HCEC 1CT (cell line): ENCODE measurements at regions not wholly inside any gene's neighbourhood (a gene's known extent, or its start where the extent isn't known, plus 50 kb on each side); places are given as distances from the start of the nearest gene placed in this dataset.
"Not testable (repeated sequence)": the region's sequence is repeated elsewhere in the genome, so short reads cannot be mapped to it uniquely, and the experiment has no call there.

ENCODE experiments used
- DNase-seq: peaks from one replicate; pipeline ENCODE4 v3.0.0-alpha.2; 2017

DNA sequence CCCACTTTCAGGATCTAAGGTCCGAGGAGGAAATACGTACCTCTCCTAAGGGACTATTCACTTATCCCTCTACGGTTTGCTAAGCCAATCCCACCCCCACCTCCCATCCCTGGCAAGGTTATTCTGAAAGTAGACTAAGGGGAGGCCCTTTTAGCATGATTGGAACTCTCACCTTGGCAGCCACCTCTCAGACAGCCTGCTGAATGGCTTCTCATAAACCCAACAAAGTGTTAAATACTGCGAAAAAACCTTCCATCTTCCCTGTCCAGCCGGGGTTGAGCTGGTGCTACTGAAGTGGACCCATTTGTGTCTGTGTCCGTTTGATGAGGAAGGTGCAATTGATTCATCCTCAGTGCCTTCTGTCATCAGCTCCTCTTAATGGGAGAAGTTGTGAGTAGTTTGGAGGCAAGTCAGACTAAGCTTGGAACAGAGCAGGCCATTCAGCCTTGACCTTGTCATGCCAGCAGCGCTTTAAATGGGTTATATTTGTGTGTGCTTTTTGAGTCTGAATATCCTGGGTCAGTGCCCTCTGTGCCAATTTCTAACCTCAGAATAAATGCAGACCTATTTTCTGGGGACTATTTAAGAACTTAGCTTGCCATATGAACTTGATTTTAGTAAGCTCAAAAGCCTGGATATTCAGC lies 476.3 kb upstream of the ZNF608 start:
- DNase-seq, result no peak

GRCh38 chr5:125225424-125225823 lies 479.0 kb upstream of the ZNF608 start:
- no peak for DNase-seq

- no peak for DNase-seq
Observed at GRCh38 chr5:125226825-125227224, 480.4 kb upstream of the ZNF608 start.

DNA sequence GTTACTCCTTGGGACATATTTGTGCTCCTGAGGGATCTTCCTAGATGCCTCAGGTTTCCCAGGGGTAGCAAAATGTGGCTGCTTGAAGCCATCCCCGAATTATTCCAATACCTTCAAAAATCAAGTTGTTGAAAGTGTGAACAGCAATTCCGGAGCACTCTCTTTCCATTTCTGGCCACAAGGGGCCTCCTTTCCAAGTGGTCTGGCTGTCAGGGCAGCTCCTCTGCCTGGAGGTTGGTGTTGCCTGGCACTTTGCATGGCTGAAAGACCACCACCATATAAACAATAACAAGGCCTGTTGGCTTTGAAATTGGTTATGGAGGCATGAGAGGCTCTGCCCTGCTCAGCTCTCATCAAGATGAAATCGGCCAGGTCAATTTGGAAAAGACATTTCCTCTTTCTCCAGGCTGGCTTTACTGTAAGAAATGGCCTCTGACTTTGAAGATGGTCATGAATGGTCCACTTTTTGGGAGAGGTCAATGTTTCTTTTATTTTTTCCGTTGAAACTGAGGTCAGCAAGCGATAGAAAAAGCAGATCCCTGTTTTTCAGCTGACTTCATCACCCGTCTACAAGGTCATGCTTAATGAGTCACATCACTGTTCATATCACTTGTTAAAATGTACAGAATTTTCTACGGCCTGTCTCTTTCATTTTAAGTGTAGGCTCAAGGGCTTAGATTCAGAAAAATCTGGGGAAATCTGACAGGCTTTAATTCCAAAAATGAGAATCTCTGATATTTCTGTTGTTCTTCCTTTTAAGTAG lies 481.1 kb upstream of the ZNF608 start:
- DNase-seq, result peak; percentile 26

GRCh38 chr5:125228363-125229070 lies 482.1 kb upstream of the ZNF608 start:
- DNase-seq, result no peak

DNA sequence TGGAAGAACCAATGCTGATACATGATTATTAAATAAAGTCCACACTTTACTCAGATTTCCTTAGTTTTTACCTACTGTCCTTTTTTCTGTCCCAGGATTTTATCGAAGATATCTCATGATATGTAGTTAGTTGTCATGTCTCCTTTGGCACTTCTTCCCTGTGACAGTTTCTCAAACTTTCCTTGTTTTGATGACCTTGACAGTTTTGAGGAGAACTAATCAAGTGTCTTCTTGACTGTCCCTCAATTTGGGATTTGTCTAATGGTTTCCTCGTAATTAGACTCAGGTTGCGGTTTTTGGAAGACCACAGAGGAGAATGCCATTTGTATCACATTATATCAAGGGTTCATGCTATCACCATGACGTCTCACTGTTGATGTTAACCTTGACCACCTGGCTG lies 483.1 kb upstream of the ZNF608 start:
- no peak for DNase-seq

GRCh38 chr5:125232779-125233230 lies 486.4 kb upstream of the ZNF608 start:
- DNase-seq, result peak; percentile 74

- DNase-seq, result no peak
Observed at GRCh38 chr5:125233944-125234343, 487.5 kb upstream of the ZNF608 start.

- DNase-seq, result no peak
Observed at GRCh38 chr5:125236007-125236406, 489.6 kb upstream of the ZNF608 start.

DNA sequence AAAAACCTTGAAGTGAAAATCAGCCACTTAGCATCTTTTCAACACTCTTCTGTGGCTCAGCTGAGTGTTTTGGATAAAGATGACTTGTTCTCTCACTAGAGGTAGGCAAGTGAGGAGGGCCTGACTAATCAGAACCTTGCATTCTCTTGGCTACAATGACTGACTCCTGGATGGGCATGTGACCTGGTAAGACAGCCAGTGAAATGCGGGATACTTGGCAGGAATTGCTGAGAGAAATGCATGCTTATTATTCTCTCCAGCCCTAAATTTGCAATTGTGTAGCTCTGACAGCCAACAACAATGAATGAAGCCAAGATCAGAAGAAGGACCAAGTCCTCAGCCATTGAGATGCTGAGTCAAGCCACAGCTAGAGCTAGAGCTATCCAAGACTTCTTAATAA lies 490.5 kb upstream of the ZNF608 start:
- DNase-seq, result no peak

DNA sequence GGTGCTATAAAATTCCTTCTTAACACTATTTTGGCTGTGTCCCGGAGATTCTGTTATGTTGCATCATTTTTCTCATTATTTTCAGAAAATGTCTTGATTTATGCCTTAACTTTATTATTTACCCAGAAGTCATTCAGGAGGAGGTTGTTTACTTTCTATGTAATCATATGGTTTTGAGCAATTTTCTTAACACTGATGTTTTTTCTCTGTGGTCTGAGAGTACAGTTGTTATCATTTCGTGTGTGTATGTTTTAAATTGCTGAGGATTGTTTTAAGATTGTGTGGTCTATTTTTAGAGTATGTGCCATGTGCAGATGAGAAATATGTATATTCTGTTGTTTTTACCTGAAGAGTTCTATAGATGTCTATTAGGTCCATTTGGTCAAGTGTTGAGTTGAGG lies 498.1 kb upstream of the ZNF608 start:
- no peak for DNase-seq

GRCh38 chr5:125245216-125245615 lies 498.8 kb upstream of the ZNF608 start:
- no peak for DNase-seq

GRCh38 chr5:125249400-125249799 lies 503.0 kb upstream of the ZNF608 start:
- no peak for DNase-seq

DNA sequence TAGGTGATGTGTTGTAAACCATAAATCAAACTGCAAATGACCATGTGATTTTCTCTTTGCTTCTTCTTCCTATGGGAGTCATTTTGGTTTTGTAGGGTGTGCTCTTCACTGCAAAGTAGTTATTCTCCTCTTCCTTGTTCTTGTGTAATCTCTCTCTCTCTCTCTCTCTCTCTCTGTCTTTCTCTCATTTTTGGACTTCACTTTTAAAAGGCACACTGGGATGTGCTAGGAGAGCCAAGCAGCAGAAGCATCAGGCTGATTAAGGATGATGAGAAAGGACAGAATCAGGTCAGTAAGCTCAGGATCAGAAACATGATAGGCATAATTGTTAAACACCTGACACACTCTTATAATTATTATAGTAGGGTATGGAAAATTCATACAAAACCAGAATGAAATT lies 505.3 kb upstream of the ZNF608 start:
- peak; percentile 58 for DNase-seq

DNA sequence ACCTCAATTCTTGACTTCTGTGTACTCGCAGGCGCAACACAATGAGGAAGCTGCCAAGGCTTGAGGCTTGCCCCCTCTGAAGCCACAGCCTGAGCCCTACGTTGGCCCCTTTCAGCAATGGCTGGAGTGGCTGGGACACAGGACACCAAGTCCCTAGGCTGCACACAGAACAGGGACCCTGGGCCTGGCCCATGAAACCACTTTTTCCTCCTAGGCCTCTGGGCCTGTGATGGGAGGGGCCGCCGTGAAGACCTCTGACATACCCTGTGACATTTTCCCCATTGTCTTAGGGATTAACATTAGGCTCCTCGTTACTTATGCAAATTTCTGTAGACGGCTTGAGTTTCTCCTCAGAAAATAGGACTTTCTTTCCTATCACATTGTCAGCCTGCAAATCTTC lies 507.2 kb upstream of the ZNF608 start:
- DNase-seq, result not testable (repeated sequence)

DNA sequence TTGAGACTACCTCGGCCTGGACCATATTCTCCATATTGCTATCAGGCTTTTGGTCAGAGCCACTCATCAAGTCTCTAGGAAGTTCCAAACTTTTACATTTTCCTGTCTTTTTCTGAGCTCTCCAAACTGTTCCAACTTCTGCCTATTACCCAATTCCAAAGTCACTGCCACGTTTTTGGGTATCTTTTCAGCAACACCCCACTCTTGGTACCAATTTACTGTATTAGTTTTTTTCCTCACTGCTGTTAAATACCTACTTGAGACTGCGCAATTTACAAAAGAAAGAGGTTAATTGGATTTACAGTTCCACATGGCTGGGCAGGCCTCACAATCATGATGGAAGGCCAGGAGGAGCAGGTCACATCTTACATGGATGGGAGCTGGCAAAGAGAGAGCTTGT lies 507.8 kb upstream of the ZNF608 start:
- DNase-seq, result no peak

GRCh38 chr5:125256296-125256695 lies 509.9 kb upstream of the ZNF608 start:
- no peak for DNase-seq

DNA sequence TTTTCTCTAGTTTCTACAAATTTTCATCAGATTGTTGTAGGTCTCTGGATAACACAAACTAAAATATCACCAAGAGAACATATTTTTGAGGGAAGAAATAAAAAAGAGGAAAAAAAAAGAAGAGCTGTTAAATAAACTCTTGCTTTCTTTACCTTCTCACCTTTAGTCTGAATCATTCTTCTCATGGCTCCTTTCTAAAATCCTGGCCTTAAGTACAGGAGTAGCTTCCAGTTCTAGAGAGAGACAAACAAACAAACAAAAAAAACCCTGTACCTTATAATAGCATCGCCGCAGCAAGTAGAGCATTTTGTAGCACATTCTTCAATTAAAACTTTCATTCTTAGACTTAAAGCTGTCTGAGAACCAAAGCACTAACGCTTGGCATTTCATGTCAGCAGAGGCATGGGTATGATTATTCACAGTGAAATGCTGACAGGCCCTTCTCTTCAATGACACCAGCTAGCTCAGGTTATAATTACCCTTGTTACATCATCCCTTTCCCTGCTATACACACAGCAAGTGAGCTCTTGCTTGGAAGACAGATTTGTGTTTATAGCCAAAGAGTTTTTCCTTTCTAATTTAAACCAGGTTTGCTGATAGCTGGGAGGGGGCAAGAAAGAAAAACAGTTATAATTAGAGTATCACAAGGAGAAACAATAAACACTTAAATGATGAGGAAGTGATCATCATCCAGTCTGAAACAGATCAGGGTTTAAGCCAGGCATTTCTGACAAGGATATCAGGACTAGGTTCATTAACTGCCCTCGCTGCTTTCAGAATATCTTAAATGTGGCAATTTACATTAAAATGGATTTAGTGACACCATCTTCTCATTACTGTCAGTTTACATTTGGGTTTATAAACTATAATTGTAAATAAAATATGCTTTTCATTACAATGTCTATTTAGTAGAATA lies 510.9 kb upstream of the ZNF608 start:
- DNase-seq, result no peak

DNA sequence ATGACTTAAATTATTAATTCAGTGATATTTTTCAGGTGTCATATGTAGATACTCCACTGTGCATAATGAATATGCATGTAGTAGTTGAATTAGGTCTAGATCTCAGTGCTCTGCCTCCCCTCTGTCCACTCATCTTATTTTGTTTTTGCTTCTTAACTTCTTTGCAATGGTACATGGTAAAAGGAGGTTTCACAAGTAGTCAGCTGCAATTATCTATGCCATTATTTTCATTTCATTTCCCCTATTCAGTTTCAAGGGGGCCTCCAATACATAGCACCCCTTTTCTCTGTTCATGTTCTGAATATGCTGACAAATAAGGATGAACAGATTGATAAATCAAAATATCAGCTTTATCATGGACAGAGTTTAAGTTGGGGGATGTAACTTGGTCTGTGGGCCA lies 511.6 kb upstream of the ZNF608 start:
- DNase-seq, result no peak

GRCh38 chr5:125258615-125259014 lies 512.2 kb upstream of the ZNF608 start:
- DNase-seq, result no peak

- DNase-seq, result no peak
Observed at GRCh38 chr5:125261505-125262250, 515.2 kb upstream of the ZNF608 start.

- DNase-seq, result no peak
Observed at GRCh38 chr5:125262782-125263181, 516.3 kb upstream of the ZNF608 start.
